H1 (cell line): ENCODE measurements at regions not wholly inside any gene's neighbourhood (a gene's known extent, or its start where the extent isn't known, plus 50 kb on each side); places are given as distances from the start of the nearest gene placed in this dataset.

ENCODE experiments used
- CEBPB ChIP-seq: IDR thresholded peaks from 2 replicates; pipeline ENCODE4 v1.6.1; 2012; ENCODE audit warnings: low read depth, low read length
- CTCF ChIP-seq, 3 experiments: IDR thresholded peaks; 1 replicate in 2 of 3; 2 replicates in 1 of 3; pipeline versions ENCODE4 v1.5.1 to v1.6.1; 2011; ENCODE audit warnings: low read length in 3 of 3, mild to moderate bottlenecking in 3 of 3, inconsistent platforms in 2 of 3, low read depth in 1 of 3, moderate library complexity in 1 of 3; ENCODE audit not compliant: insufficient read depth in 1 of 3; ENCODE audit errors: control extremely low read depth in 1 of 3
- EZH2 ChIP-seq: fragments of 200-600 bp; sonication (generic); IDR thresholded peaks from 2 replicates; pipeline ENCODE4 v1.7.1; 2012; ENCODE audit warnings: low read depth, mild to moderate bottlenecking, moderate library complexity, low read length, inconsistent platforms; ENCODE audit not compliant: severe bottlenecking
- NRF1 ChIP-seq: IDR thresholded peaks from 2 replicates; pipeline ENCODE4 v1.6.1; 2011; ENCODE audit warnings: mild to moderate bottlenecking, low read depth, low read length, improper control_type of control experiment
- SIN3A ChIP-seq, 2 experiments: IDR thresholded peaks in 1 of 2; conservative IDR thresholded peaks in 1 of 2; 2 replicates each; pipeline ENCODE4 v1.6.1; 2011 to 2012; ENCODE audit warnings: low read length in 2 of 2, improper control_type of control experiment in 1 of 2, low read depth in 1 of 2, mild to moderate bottlenecking in 1 of 2

GRCh38 chr11:106186630-106187029, 109.2 kb downstream of the AASDHPPT start:
- TF ChIP-seq SIN3A (conservative IDR thresholded peaks at IDR 0.05 in 1 of 2, IDR thresholded peaks at IDR 0.05 in 1 of 2; ENCODE audit: low read depth in 1 of 2, low read length in 2 of 2) (no peak), NRF1 (no peak), CEBPB (no peak), CTCF (IDR thresholded peaks at IDR 0.05; ENCODE audit: control extremely low read depth in 1 of 3, insufficient read depth in 1 of 3, low read depth in 1 of 3, low read length in 3 of 3) (no peak), EZH2 (no peak)
